Stimulated activated CD4-positive, alpha-beta T cell treated with anti-CD3 and anti-CD28 coated beads, Interleukin-1b, Interleukin-23, amount 100 ng/mL, for 24 hours (primary cell): ENCODE measurements at regions not wholly inside any gene's neighbourhood (a gene's known extent, or its start where the extent isn't known, plus 50 kb on each side); places are given as distances from the start of the nearest gene placed in this dataset.

Source experiments
- DNase-seq, 4 experiments: peaks; one replicate each; pipeline ENCODE4 v3.0.0-alpha.2; 2020; ENCODE audit warnings: low read depth in 4 of 4, low spot score in 1 of 4

DNA sequence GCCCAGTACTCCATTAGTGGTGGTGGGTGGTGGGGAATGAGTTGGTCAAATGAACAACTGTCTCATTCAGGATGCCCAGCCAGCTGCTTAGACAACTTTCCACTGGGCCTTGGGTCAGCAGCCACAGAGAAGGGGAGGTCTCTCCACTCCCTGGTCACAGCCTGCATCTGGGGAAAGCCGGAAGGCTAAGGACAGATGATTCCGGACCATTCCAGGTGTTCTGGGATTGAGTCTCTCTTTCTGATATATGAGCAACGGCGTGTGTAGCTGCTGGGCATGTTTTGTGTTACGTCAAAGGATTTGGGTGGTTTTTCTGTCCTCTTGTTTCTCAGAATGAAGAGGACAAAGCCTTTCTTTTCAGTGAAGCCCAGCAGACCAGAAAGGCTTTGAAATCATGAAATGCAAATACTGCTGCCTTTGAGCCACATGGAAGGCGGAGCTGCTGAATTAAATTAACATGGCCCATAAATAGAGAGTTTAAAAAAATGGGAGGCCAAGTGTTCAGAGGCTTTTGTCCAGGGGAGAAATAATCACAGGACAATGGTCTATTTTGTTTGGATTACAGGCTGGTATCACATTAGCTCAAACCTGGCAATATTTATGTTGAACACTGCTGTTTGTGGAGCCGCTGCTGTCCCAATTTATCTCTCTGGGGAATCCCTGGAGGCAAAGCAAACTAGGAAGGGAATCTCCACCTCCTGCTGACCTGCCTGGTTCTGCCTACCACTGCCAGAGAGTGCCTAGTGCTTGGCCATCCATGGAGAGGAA is 234.4 kb upstream of the E2F8 start:
- DNase-seq, result no peak

DNA sequence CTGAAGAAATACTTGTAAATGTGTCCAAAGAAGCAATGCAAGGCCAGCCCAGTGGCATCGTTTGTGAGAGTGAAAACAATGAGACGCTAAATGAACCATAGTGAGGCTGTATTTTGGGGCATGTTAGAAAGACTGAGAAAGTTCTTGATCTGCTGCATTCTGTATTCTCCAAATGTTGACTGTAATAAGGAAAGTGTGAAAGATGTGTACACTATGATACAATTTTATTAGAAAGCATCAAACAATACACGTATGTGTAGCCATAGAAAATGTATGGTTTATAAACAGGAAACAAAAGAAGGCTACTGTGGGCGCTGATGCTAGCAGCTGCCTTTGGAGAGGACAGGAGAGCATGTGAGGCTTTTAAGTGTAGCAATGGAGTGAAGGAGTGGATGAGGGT is 233.5 kb upstream of the E2F8 start:
- no peak for DNase-seq

- DNase-seq, result no peak
Observed at GRCh38 chr11:19472679-19473078, 231.9 kb upstream of the E2F8 start.

DNA sequence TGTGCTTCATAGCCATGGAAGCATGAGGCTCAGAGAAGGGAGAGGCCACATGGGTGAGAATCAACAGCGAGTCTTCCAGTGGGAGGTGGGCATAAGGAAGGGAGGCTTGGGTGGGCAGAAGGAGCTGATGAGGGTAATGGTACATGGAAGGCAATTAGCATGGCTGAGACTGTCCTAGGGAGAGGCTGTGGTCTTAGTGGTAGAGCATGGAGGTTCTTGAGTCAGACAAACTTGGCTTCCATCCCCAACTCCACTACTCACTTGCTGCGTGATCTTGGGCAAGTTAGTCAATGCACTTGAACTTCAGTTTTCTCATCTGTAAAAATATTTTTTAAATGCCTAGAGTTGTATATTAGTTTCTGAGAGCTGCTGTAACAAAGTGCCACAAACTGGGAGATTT is 227.2 kb upstream of the E2F8 start:
- no peak for DNase-seq

GRCh38 chr11:19466314-19466713 is 225.6 kb upstream of the E2F8 start:
- DNase-seq, result no peak

DNA sequence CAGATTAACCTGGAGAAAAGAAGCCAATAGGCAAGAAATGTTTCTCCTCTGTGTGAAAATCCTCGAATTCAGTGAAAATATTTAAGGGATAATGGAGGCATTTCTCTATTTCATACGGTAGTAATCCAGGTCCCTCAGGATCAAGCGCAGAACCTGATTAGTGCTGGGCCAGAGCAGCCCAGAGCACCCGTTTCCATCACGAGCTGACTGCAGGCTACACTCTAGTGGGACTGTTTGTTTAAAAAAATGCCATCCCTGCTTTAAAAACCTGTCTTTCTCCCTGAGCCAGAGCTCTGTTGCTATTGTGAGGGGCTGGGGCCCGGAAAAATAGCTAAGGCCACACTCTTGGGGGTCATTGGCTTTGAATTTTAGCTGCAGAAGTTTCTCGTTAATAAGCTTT is 223.2 kb upstream of the E2F8 start:
- no peak for DNase-seq

DNA sequence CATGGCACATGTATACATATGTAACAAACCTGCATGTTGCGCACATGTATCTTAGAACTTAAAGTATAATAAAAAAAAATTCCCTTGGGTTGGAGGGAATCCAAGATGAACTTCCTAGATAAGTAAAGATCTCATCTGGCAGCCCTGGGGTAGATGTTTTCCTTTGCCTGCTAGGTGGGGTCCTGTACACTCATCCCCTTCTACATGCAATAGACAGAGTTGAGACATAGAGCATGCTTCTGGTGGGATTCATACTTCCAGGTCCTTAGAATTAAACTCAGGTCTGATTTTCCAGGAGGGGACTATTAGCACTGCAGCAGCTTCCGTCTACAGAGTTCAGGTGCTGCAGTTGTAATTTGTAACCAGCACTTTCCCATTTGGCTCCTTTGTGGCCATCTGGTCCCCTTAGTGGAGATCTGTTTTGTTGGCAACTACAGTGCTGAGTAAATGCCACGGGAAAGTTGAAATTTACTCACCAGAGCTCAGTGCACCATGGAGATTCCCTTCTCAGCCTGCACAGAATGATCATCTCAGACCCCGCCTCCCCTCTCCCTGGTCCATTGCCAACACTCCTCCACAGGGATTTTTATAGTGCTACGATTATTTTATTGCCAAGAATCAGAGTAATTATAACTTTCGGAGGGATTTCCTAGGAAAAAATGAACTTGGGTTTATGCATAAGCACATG is 220.1 kb upstream of the E2F8 start:
- no peak for DNase-seq

GRCh38 chr11:19459240-19459639 is 218.5 kb upstream of the E2F8 start:
- no peak for DNase-seq

- DNase-seq, result no peak
Observed at GRCh38 chr11:19458721-19459120, 218.0 kb upstream of the E2F8 start.

- no peak for DNase-seq
Observed at GRCh38 chr11:19458231-19458630, 217.5 kb upstream of the E2F8 start.

- no peak for DNase-seq
Observed at GRCh38 chr11:19455731-19456130, 215.0 kb upstream of the E2F8 start.

DNA sequence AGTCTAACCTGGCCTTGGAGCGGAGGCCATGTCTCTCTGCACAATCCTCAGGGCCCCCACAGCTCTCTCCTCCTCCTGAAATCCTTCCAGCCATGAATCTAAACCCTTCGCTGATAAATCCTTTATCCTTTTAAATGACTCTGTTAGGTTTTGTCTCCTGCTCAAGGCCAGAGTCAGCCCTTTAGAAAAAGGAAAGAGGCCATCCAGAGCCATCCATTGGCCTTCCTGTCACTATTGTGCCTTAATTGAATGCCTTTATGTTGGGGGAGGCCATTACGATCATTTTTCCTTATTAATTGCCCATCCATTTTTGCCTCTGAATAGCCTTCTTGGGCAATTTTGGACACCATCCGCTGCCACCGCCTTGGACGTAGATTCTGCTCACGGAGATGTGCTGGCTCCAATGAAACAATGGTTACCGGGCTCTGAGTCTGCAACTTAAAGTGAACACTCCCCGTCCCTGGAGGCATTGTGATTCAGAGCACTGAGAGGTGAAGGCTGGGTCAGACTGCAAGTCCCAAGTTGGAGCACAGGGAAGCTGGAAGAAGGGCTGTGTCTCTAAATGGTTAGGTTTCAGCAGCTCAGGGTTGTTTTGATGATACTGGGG is 213.0 kb upstream of the E2F8 start:
- no peak for DNase-seq

GRCh38 chr11:19451609-19452008 is 210.9 kb upstream of the E2F8 start:
- DNase-seq, result no peak

DNA sequence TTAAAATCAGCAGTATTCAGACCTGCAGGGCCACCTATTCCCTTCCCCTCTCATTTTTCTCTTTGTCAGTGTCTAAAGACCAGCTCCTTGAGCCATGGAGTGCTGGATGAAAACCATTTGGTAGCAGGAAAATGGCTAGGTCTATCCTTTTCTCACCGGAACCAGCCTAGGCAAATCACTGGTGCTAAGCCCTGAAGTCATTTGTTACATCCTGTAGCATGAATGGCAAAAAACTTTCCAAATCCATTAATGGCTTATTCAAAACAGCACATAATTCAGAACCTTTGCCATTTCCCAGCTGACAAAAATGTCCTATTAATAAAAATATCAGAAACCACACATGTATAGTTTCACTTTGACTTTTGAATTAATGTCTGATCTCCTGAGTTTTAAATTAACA is 209.5 kb upstream of the E2F8 start:
- DNase-seq, result no peak

- no peak for DNase-seq
Observed at GRCh38 chr11:19448651-19449050, 207.9 kb upstream of the E2F8 start.

DNA sequence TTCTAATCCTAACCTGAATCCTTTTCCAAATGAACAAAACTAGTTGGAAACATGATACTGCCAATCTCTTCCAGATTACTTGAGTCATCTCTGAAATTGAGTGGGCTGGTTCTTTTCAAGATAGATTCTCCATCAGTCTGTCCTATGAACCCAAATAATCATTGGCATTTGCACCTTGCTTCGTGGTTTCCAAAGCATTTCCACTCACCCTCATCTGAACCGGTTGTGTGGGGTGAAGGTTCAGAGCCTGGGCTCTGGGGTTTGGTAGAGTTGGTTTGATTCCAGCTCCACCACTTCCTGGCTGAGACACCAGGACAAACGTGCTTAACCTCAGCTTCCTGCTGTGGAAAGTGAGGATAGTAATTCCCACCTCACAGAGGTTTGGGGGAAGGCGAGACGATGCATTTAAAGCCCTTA is 206.4 kb upstream of the E2F8 start:
- DNase-seq, result no peak

DNA sequence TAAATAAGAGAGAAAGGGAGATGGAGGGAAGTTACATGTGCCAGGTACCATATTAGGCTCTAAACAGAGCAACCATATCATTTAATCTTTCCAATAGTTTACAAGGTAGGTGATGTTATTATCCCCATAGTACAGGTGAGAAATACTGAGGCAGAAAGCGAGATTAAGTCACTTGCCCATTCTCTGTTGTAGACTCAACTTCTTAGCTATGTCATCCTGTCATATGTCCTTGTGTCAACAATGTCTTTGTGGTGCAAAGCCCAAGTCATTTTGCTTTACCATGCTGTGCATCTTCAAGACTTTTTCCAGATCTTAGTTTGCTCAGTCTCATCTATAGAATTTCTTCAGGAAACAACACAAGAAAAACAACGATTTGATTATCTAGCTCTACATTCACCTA is 205.0 kb upstream of the E2F8 start:
- DNase-seq, result no peak

DNA sequence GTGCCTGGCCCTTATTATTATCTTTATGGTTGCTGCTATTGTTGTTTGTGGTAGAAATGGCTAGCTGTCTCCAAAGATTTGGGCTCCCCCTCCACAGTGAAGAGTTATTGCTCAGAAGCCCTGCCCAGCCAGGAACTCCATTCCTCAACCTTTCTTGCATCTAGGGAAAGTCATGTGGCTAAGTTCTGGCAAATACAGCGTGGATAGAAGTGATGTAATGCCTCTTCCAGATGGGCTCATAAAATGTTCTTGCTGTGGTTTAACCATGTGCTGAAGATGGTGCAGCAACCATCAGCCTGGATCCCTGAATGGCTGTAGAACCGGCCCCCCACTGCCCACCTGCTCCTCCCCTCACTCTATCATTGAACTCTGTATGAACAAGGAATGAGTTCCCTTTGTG is 203.5 kb upstream of the E2F8 start:
- DNase-seq, result no peak

DNA sequence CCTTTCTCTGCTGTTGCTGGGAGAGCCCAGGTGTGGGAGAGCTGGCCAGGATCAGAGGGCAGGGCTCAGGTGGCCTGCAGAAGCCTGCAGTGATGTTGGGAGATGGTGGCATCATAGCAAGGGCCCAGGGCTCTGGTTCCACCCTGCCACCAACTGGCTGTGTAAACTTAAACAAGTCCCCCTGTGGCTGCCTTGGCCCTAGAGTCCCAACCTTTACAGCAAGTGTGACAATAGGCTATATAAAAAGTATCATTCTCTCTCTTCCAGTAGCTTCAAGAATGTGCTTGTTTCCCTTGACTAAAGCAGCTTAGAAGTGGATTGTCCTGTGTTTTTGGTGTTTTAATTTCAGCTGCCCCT is 201.8 kb upstream of the E2F8 start:
- no peak for DNase-seq

- DNase-seq, result peak in 2 of 4 experiments; percentile 13 to 50
Observed at GRCh38 chr11:19441752-19442553, 201.2 kb upstream of the E2F8 start.

- DNase-seq, result no peak
Observed at GRCh38 chr11:19441288-19441687, 200.5 kb upstream of the E2F8 start.

GRCh38 chr11:19437760-19438159 is 197.0 kb upstream of the E2F8 start:
- DNase-seq, result no peak
